ENCODE measurements at regions not wholly inside any gene's neighbourhood (a gene's known extent, or its start where the extent isn't known, plus 50 kb on each side); places are given as distances from the start of the nearest gene placed in this dataset.

- CTCF ChIA-PET: interaction anchor here (0.7 to 9.8 kb wide), 11 partner anchors 9 to 221 kb away, joined by 3 to 165 read pairs (median 5); no protein-coding TSS in a partner anchor
- Histone ChIP-seq H3K27ac (ENCODE audit: insufficient read depth in 1 of 2, low read depth in 1 of 2, low read length in 2 of 2, poor library complexity in 1 of 2, severe bottlenecking in 2 of 2) (no peak overlapping the region), H3K27me3 (replicated peaks in 2 of 5; ENCODE audit: control insufficient read depth in 4 of 5, insufficient read depth in 5 of 5, low read length in 4 of 5) (no peaks in the 10 kb centered on the region), H3K4me3 (ENCODE audit: control insufficient read depth in 1 of 7, extremely low read depth in 1 of 7, insufficient read depth in 4 of 7, low read depth in 2 of 7, low read length in 6 of 7) (no peak overlapping the region), H3K36me3 (ENCODE audit: control insufficient read depth in 4 of 4, insufficient read depth in 4 of 4, low read length in 3 of 4) (no peaks in the 10 kb centered on the region), H3K4me1 (ENCODE audit: control extremely low read depth in 1 of 4, control insufficient read depth in 4 of 4, insufficient read depth in 4 of 4, low read length in 3 of 4) (peaks cover 0 to 16% (median 8%) of the 10 kb centered on the region in 4 experiments), H3K9me3 (ENCODE audit: control extremely low read depth in 1 of 5, control insufficient read depth in 4 of 5, insufficient read depth in 2 of 5, low read depth in 1 of 5, low read length in 4 of 5) (no peaks in the 10 kb centered on the region)
- peak; percentile 34 to 86 (median 82) for DNase-seq
- POLR2A ChIA-PET: no interaction called here
- 78% methylated on average over 11 of the region's 13 CpGs for WGBS (ENCODE audit: insufficient coverage)
Measured at GRCh38 chr20:40961686-40962640, 66.7 kb upstream of the TOP1 start.

DNA sequence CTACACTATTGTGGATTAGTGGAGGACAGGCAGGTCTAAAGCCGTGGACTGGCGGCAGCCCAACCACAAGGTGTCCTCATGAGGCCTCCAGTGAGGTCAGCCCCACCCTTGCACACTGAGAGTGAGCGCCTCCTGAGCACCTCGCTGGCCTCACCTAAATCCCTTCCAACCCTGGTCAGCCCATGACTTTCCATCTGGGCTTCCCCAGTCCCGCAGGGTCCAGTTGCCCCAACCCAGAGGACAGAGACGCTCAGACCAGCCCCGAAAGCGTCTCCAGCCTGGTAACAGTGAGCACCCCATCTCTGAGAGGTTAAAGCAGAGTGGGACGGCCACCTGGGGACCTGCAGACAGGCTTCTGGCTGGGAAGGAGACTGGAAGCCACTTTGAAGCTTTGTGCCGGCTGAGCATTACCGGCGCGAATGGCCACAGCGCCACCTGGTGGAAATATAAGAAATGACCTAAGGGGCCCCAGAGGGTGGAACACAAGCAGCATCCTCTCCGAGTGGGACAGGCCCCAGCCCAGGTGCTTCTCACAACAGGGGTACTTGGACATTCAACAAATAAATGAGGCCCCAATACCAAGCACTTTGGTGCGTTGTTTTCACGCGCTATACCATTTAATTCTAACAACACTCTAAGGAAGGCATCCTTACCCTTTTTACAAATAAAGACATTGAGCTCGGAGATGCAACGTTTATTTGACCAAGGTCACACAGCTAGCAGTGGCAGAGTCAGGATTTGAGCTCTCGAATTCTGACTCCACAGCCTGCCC is 65.7 kb upstream of the TOP1 start:
- 37% methylated on average over 15 of the region's 21 CpGs for WGBS (ENCODE audit: insufficient coverage)
- CTCF ChIA-PET: interaction anchor here (0.5 to 9.8 kb wide), 21 partner anchors 9 to 487 kb away, joined by 3 to 165 read pairs (median 3); no protein-coding TSS in a partner anchor
- POLR2A ChIA-PET: no interaction called here

DNA sequence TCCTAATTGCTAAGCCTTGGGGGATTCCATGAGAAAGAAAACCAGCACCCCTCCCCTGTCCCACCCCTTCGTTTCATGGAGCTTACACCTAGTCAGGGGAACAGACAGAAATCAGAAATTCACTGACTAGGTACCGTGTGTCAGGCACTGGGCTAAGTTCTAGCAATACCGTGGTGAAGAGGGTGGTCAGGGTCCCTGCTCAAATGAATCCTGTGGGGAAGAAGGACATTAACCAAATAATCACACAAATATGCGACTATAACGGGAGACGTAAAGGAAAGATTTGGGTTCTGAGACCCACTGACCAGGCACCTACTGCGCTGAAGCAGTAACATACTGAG is 65.1 kb upstream of the TOP1 start:
- POLR2A ChIA-PET: no interaction called here
- H3K27me3 ChIP-seq (replicated peaks in 2 of 5; ENCODE audit: control insufficient read depth in 4 of 5, insufficient read depth in 5 of 5, low read length in 4 of 5): no peaks in the 10 kb centered on the region
- no peaks in the 10 kb centered on the region for H3K36me3 ChIP-seq (ENCODE audit: control insufficient read depth in 4 of 4, insufficient read depth in 4 of 4, low read length in 3 of 4)
- H3K4me3 ChIP-seq (ENCODE audit: control insufficient read depth in 1 of 7, extremely low read depth in 1 of 7, insufficient read depth in 4 of 7, low read depth in 2 of 7, low read length in 6 of 7): no peak overlapping the region
- DNase-seq: no peak
- no peaks in the 10 kb centered on the region for H3K9me3 ChIP-seq (ENCODE audit: control extremely low read depth in 1 of 5, control insufficient read depth in 4 of 5, insufficient read depth in 2 of 5, low read depth in 1 of 5, low read length in 4 of 5)
- CTCF ChIA-PET: interaction anchor here (0.5 to 9.8 kb wide), 18 partner anchors 8 to 487 kb away, joined by 3 to 165 read pairs (median 3); no protein-coding TSS in a partner anchor
- no peak overlapping the region for H3K27ac ChIP-seq (ENCODE audit: insufficient read depth in 1 of 2, low read depth in 1 of 2, low read length in 2 of 2, poor library complexity in 1 of 2, severe bottlenecking in 2 of 2)
- peaks cover 0 to 15% (median 8%) of the 10 kb centered on the region in 4 experiments for H3K4me1 ChIP-seq (ENCODE audit: control extremely low read depth in 1 of 4, control insufficient read depth in 4 of 4, insufficient read depth in 4 of 4, low read length in 3 of 4)
- 100% methylated on average over 2 of the region's 7 CpGs for WGBS (ENCODE audit: insufficient coverage)

More for the DNA sequence above, 65.7 kb upstream of the TOP1 start:
- no peaks in the 10 kb centered on the region for H3K36me3 ChIP-seq (ENCODE audit: control insufficient read depth in 4 of 4, insufficient read depth in 4 of 4, low read length in 3 of 4)
- peak; percentile 58 to 80 (median 72) for DNase-seq
- no peaks in the 10 kb centered on the region for H3K27me3 ChIP-seq (replicated peaks in 2 of 5; ENCODE audit: control insufficient read depth in 4 of 5, insufficient read depth in 5 of 5, low read length in 4 of 5)
- no peak overlapping the region for H3K27ac ChIP-seq (ENCODE audit: insufficient read depth in 1 of 2, low read depth in 1 of 2, low read length in 2 of 2, poor library complexity in 1 of 2, severe bottlenecking in 2 of 2)
- peaks cover 0 to 15% (median 8%) of the 10 kb centered on the region in 4 experiments for H3K4me1 ChIP-seq (ENCODE audit: control extremely low read depth in 1 of 4, control insufficient read depth in 4 of 4, insufficient read depth in 4 of 4, low read length in 3 of 4)
- H3K9me3 ChIP-seq (ENCODE audit: control extremely low read depth in 1 of 5, control insufficient read depth in 4 of 5, insufficient read depth in 2 of 5, low read depth in 1 of 5, low read length in 4 of 5): no peaks in the 10 kb centered on the region
- H3K4me3 ChIP-seq (ENCODE audit: control insufficient read depth in 1 of 7, extremely low read depth in 1 of 7, insufficient read depth in 4 of 7, low read depth in 2 of 7, low read length in 6 of 7): peak overlapping the region in 1 of 7 experiments; percentile 14

- no peak for DNase-seq
- Histone ChIP-seq H3K36me3 (ENCODE audit: control insufficient read depth in 4 of 4, insufficient read depth in 4 of 4, low read length in 3 of 4) (no peaks in the 10 kb centered on the region), H3K9me3 (ENCODE audit: control extremely low read depth in 1 of 5, control insufficient read depth in 4 of 5, insufficient read depth in 2 of 5, low read depth in 1 of 5, low read length in 4 of 5) (no peaks in the 10 kb centered on the region), H3K4me1 (ENCODE audit: control extremely low read depth in 1 of 4, control insufficient read depth in 4 of 4, insufficient read depth in 4 of 4, low read length in 3 of 4) (peaks cover 0 to 23% (median 18%) of the 10 kb centered on the region in 4 experiments), H3K27ac (ENCODE audit: insufficient read depth in 1 of 2, low read depth in 1 of 2, low read length in 2 of 2, poor library complexity in 1 of 2, severe bottlenecking in 2 of 2) (no peak overlapping the region), H3K4me3 (ENCODE audit: control insufficient read depth in 1 of 7, extremely low read depth in 1 of 7, insufficient read depth in 4 of 7, low read depth in 2 of 7, low read length in 6 of 7) (no peak overlapping the region), H3K27me3 (replicated peaks in 2 of 5; ENCODE audit: control insufficient read depth in 4 of 5, insufficient read depth in 5 of 5, low read length in 4 of 5) (peaks cover 0 to 4% (median 0%) of the 10 kb centered on the region in 5 experiments)
- WGBS (ENCODE audit: insufficient coverage): 79% methylated on average over 4 of the region's 4 CpGs
- ChIA-PET CTCF (interaction anchor here (0.8 to 9.8 kb wide), 16 partner anchors 8 to 224 kb away, joined by 3 to 165 read pairs (median 4); no protein-coding TSS in a partner anchor), POLR2A (no interaction called here)
Measured at GRCh38 chr20:40965671-40966070, 63.0 kb upstream of the TOP1 start.

DNA sequence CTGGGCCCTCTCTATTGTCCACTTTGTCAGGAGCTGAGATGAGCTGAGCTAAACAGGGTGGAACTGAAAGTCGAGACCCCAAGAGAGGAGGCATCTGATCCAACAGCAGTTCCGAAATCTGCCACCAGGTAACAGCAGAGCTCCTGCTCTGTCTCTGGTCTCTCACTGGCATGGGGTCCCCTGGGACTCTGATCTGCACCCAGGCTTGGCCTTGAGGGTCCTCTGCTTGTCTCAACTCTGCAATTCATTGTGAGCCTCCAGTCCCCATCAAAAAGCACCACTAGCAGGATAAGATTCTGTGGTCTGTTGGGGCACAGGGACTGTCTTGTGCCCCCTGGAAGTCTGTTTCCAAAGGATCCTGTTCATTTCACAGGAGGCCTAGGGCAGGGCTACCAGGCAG is 62.5 kb upstream of the TOP1 start:
- H3K4me3 ChIP-seq (ENCODE audit: control insufficient read depth in 1 of 7, extremely low read depth in 1 of 7, insufficient read depth in 4 of 7, low read depth in 2 of 7, low read length in 6 of 7): no peak overlapping the region
- no peaks in the 10 kb centered on the region for H3K36me3 ChIP-seq (ENCODE audit: control insufficient read depth in 4 of 4, insufficient read depth in 4 of 4, low read length in 3 of 4)
- DNase-seq: peak; percentile 26 to 39 (median 34)
- no peaks in the 10 kb centered on the region for H3K9me3 ChIP-seq (ENCODE audit: control extremely low read depth in 1 of 5, control insufficient read depth in 4 of 5, insufficient read depth in 2 of 5, low read depth in 1 of 5, low read length in 4 of 5)
- ChIA-PET POLR2A (no interaction called here), CTCF (interaction anchor here (0.8 to 9.8 kb wide), 15 partner anchors 8 to 225 kb away, joined by 3 to 165 read pairs (median 4); no protein-coding TSS in a partner anchor)
- H3K4me1 ChIP-seq (ENCODE audit: control extremely low read depth in 1 of 4, control insufficient read depth in 4 of 4, insufficient read depth in 4 of 4, low read length in 3 of 4): peaks cover 0 to 23% (median 18%) of the 10 kb centered on the region in 4 experiments
- H3K27ac ChIP-seq (ENCODE audit: insufficient read depth in 1 of 2, low read depth in 1 of 2, low read length in 2 of 2, poor library complexity in 1 of 2, severe bottlenecking in 2 of 2): no peak overlapping the region
- WGBS (ENCODE audit: insufficient coverage): 100% methylated on average over 2 of the region's 2 CpGs
- peaks cover 0 to 4% (median 0%) of the 10 kb centered on the region in 5 experiments for H3K27me3 ChIP-seq (replicated peaks in 2 of 5; ENCODE audit: control insufficient read depth in 4 of 5, insufficient read depth in 5 of 5, low read length in 4 of 5)

GRCh38 chr20:40966516-40967185 is 62.0 kb upstream of the TOP1 start:
- WGBS (ENCODE audit: insufficient coverage): 100% methylated on average over 8 of the region's 9 CpGs
- no peak for DNase-seq
- POLR2A ChIA-PET: no interaction called here
- Histone ChIP-seq H3K36me3 (ENCODE audit: control insufficient read depth in 4 of 4, insufficient read depth in 4 of 4, low read length in 3 of 4) (no peaks in the 10 kb centered on the region), H3K27me3 (replicated peaks in 2 of 5; ENCODE audit: control insufficient read depth in 4 of 5, insufficient read depth in 5 of 5, low read length in 4 of 5) (peaks cover 0 to 4% (median 0%) of the 10 kb centered on the region in 5 experiments), H3K4me1 (ENCODE audit: control extremely low read depth in 1 of 4, control insufficient read depth in 4 of 4, insufficient read depth in 4 of 4, low read length in 3 of 4) (peaks cover 0 to 18% (median 16%) of the 10 kb centered on the region in 4 experiments), H3K4me3 (ENCODE audit: control insufficient read depth in 1 of 7, extremely low read depth in 1 of 7, insufficient read depth in 4 of 7, low read depth in 2 of 7, low read length in 6 of 7) (no peak overlapping the region), H3K9me3 (ENCODE audit: control extremely low read depth in 1 of 5, control insufficient read depth in 4 of 5, insufficient read depth in 2 of 5, low read depth in 1 of 5, low read length in 4 of 5) (no peaks in the 10 kb centered on the region), H3K27ac (ENCODE audit: insufficient read depth in 1 of 2, low read depth in 1 of 2, low read length in 2 of 2, poor library complexity in 1 of 2, severe bottlenecking in 2 of 2) (no peak overlapping the region)
- CTCF ChIA-PET: interaction anchor here (0.8 to 9.8 kb wide), 16 partner anchors 9 to 225 kb away, joined by 3 to 165 read pairs (median 4); no protein-coding TSS in a partner anchor

Measured in common myeloid progenitor, CD34-positive (primary cell).